ENCODE measurements at regions not wholly inside any gene's neighbourhood (a gene's known extent, or its start where the extent isn't known, plus 50 kb on each side); places are given as distances from the start of the nearest gene placed in this dataset.

DNA sequence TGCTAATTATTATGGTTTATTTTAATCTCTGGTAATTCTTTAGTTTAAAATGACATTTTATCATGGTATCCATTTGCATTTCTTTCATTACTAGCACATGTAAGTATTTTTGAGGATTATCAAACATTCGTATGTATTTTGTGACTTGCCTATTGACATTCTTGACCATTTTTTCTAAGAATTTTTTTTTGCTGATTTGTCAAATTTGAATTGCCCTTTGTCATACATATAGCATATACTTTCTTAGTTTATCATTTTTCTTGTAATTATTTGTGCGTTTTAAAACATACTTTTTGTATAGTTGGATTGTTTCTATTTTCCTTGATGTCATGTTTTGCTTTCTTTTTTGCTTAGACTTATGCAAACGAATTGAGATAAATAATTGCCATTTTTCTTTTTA, 358.5 kb upstream of the RBMS3 start:
- no peak overlapping the region for H3K9ac ChIP-seq (ENCODE audit: low read length)
- no peaks in the 10 kb centered on the region for H3K36me3 ChIP-seq (ENCODE audit: insufficient read depth, low read length)
- no peaks in the 10 kb centered on the region for H3K9me2 ChIP-seq (ENCODE audit: low read depth, low read length)
- H3K4me2 ChIP-seq (ENCODE audit: low read length), result no peak overlapping the region
- peaks cover 3% of the 10 kb centered on the region; the same call in 1 of the 2 replicates for H3K9me3 ChIP-seq (ENCODE audit: low read length)
- no peaks in the 10 kb centered on the region for H3K27me3 ChIP-seq (ENCODE audit: insufficient read depth, low read length)
- H3K79me2 ChIP-seq (ENCODE audit: insufficient read depth, low read length), result no peaks in the 10 kb centered on the region
- no peak overlapping the region for H3K4me3 ChIP-seq (ENCODE audit: low read depth, low read length, poor library complexity, severe bottlenecking)
- H3K4me1 ChIP-seq (ENCODE audit: insufficient read depth, low read length, severe bottlenecking), result peaks cover 30% of the 10 kb centered on the region
- H3K27ac ChIP-seq (ENCODE audit: low read depth, low read length, poor library complexity, severe bottlenecking), result no peak overlapping the region
- no peaks in the 10 kb centered on the region for H3F3A ChIP-seq (ENCODE audit: insufficient read depth, low read length)
- H2AFZ ChIP-seq (ENCODE audit: low read length), result no peak overlapping the region
- H4K20me1 ChIP-seq (ENCODE audit: insufficient read depth, low read length), result no peaks in the 10 kb centered on the region
- TF ChIP-seq, protein P1, sequence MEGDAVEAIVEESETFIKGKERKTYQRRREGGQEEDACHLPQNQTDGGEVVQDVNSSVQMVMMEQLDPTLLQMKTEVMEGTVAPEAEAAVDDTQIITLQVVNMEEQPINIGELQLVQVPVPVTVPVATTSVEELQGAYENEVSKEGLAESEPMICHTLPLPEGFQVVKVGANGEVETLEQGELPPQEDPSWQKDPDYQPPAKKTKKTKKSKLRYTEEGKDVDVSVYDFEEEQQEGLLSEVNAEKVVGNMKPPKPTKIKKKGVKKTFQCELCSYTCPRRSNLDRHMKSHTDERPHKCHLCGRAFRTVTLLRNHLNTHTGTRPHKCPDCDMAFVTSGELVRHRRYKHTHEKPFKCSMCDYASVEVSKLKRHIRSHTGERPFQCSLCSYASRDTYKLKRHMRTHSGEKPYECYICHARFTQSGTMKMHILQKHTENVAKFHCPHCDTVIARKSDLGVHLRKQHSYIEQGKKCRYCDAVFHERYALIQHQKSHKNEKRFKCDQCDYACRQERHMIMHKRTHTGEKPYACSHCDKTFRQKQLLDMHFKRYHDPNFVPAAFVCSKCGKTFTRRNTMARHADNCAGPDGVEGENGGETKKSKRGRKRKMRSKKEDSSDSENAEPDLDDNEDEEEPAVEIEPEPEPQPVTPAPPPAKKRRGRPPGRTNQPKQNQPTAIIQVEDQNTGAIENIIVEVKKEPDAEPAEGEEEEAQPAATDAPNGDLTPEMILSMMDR (IDR thresholded peaks at IDR 0.05; ENCODE audit: low read length), result no peak
- no peak for TF ChIP-seq EZH2 (IDR thresholded peaks at IDR 0.05; ENCODE audit: borderline replicate concordance, low read length)

GRCh38 chr3:28923994-28924393, 356.9 kb upstream of the RBMS3 start:
- H3K9ac ChIP-seq (ENCODE audit: low read length), result no peak overlapping the region
- no peaks in the 10 kb centered on the region for H3K9me2 ChIP-seq (ENCODE audit: low read depth, low read length)
- no peaks in the 10 kb centered on the region for H3K79me2 ChIP-seq (ENCODE audit: insufficient read depth, low read length)
- H3F3A ChIP-seq (ENCODE audit: insufficient read depth, low read length), result no peaks in the 10 kb centered on the region
- peaks cover 3% of the 10 kb centered on the region; the same call in 1 of the 2 replicates for H3K9me3 ChIP-seq (ENCODE audit: low read length)
- H3K27me3 ChIP-seq (ENCODE audit: insufficient read depth, low read length), result no peaks in the 10 kb centered on the region
- H2AFZ ChIP-seq (ENCODE audit: low read length), result no peak overlapping the region
- TF ChIP-seq EZH2 (IDR thresholded peaks at IDR 0.05; ENCODE audit: borderline replicate concordance, low read length), result no peak
- TF ChIP-seq, protein P1 (IDR thresholded peaks at IDR 0.05; ENCODE audit: low read length), result no peak
- H3K4me2 ChIP-seq (ENCODE audit: low read length), result no peak overlapping the region
- no peak overlapping the region for H3K4me3 ChIP-seq (ENCODE audit: low read depth, low read length, poor library complexity, severe bottlenecking)
- no peaks in the 10 kb centered on the region for H4K20me1 ChIP-seq (ENCODE audit: insufficient read depth, low read length)
- no peaks in the 10 kb centered on the region for H3K36me3 ChIP-seq (ENCODE audit: insufficient read depth, low read length)
- H3K27ac ChIP-seq (ENCODE audit: low read depth, low read length, poor library complexity, severe bottlenecking), result no peak overlapping the region
- peaks cover 23% of the 10 kb centered on the region for H3K4me1 ChIP-seq (ENCODE audit: insufficient read depth, low read length, severe bottlenecking)

- Histone ChIP-seq H3K27ac (ENCODE audit: low read depth, low read length, poor library complexity, severe bottlenecking) (no peak overlapping the region), H2AFZ (ENCODE audit: low read length) (no peak overlapping the region; the same call in 1 of the 2 replicates), H3K79me2 (ENCODE audit: insufficient read depth, low read length) (no peaks in the 10 kb centered on the region), H4K20me1 (ENCODE audit: insufficient read depth, low read length) (no peaks in the 10 kb centered on the region), H3K9ac (ENCODE audit: low read length) (no peak overlapping the region), H3K9me2 (ENCODE audit: low read depth, low read length) (no peaks in the 10 kb centered on the region), H3F3A (ENCODE audit: insufficient read depth, low read length) (no peaks in the 10 kb centered on the region), H3K27me3 (ENCODE audit: insufficient read depth, low read length) (no peaks in the 10 kb centered on the region), H3K4me2 (ENCODE audit: low read length) (no peak overlapping the region), H3K9me3 (ENCODE audit: low read length) (peaks cover 3% of the 10 kb centered on the region; the same call in 1 of the 2 replicates), H3K4me1 (ENCODE audit: insufficient read depth, low read length, severe bottlenecking) (peaks cover 26% of the 10 kb centered on the region), H3K4me3 (ENCODE audit: low read depth, low read length, poor library complexity, severe bottlenecking) (no peak overlapping the region), H3K36me3 (ENCODE audit: insufficient read depth, low read length) (no peaks in the 10 kb centered on the region)
- no peak for TF ChIP-seq EZH2 (IDR thresholded peaks at IDR 0.05; ENCODE audit: borderline replicate concordance, low read length)
- TF ChIP-seq, protein P1 (IDR thresholded peaks at IDR 0.05; ENCODE audit: low read length), result no peak
Measured at GRCh38 chr3:28924744-28925360, 356.0 kb upstream of the RBMS3 start.
